ENCODE measurements at regions not wholly inside any gene's neighbourhood (a gene's known extent, or its start where the extent isn't known, plus 50 kb on each side); places are given as distances from the start of the nearest gene placed in this dataset.

DNA sequence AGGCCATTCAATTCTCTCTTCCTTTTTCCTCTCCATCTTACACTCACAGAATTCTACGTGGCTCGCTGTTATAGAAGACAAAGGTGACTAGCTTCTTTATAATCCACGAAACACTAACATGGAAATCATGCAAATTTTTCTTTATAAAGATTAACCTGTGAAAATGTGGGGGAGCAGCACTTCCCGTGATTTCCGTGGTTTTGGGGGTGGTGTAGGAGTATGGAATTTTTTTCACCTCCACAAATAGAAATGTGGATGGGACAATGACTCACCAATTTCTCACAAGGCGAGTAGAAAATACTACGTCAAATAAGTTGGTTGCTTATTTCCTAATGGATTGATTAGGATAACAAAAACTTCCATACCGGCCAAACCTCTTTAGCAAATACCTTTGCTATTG is 719.2 kb upstream of the TENM3 start:
- in situ Hi-C loops (cut with HindIII; ENCODE audit: low pct_unique_long_range_greater_than_20kb, low sequenced_read_pairs) = no loop called here
- TF ChIP-seq JUND (IDR thresholded peaks at IDR 0.05; ENCODE audit: low read depth) = no peak
- no peak for DNase-seq (ENCODE audit: low read depth in 1 of 2, low spot score in 1 of 2)

DNA sequence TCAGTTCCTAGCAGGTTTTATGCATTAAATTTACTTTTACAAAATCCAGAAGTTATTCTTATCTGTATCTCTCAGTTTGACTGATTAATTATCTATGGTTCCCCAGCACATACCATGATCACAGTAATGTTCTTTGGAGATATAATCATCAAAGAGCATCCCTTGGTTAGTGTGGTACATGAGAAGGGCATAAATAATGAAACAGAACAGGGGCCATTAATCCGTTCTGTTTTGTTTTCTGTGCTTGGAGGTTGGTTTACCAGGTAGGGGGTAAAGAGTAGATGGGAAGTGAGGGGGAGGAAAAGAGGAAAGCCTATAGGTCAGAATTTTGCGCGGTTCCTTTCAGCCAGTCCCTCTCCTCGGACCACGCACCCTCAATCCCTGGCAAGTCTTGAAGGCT is 718.7 kb upstream of the TENM3 start:
- in situ Hi-C loops (cut with HindIII; ENCODE audit: low pct_unique_long_range_greater_than_20kb, low sequenced_read_pairs) = no loop called here

GRCh38 chr4:181525634-181526033 is 717.6 kb upstream of the TENM3 start:
- peak in 1 of 2 experiments; percentile 13 for DNase-seq (ENCODE audit: low read depth in 1 of 2, low spot score in 1 of 2)
- in situ Hi-C loops (cut with HindIII; ENCODE audit: low pct_unique_long_range_greater_than_20kb, low sequenced_read_pairs) = no loop called here
- no peak for TF ChIP-seq JUND (IDR thresholded peaks at IDR 0.05; ENCODE audit: low read depth)

More for the DNA sequence above, 718.7 kb upstream of the TENM3 start:
- DNase-seq (ENCODE audit: low read depth in 1 of 2, low spot score in 1 of 2) = no peak
- TF ChIP-seq JUND (IDR thresholded peaks at IDR 0.05; ENCODE audit: low read depth) = no peak

- no peak for TF ChIP-seq JUND (IDR thresholded peaks at IDR 0.05; ENCODE audit: low read depth)
- DNase-seq (ENCODE audit: low read depth in 1 of 2, low spot score in 1 of 2) = peak; percentile 10 to 85
- in situ Hi-C loops (cut with HindIII; ENCODE audit: low pct_unique_long_range_greater_than_20kb, low sequenced_read_pairs) = no loop called here
Measured at GRCh38 chr4:181528570-181529184, 714.5 kb upstream of the TENM3 start.

DNA sequence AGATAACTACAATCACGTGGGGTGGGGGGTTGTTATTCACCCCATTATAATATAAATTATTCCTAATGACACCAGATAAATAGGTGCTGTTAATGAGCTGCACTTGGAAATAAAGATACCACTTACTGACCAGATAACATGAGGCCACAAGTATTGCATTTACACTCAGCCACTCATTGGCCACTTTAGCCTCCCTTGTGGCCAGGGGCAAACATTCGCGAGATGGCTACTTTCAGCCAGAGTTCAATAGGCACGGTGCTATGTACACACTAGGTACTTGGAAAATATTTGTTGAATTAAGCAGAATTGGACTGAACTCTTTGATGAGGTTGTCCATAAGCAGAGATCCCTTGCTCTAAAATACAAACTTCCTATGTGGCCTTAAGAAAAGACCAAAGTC is 713.7 kb upstream of the TENM3 start:
- in situ Hi-C loops (cut with HindIII; ENCODE audit: low pct_unique_long_range_greater_than_20kb, low sequenced_read_pairs) = no loop called here
- DNase-seq (ENCODE audit: low read depth in 1 of 2, low spot score in 1 of 2) = no peak
- no peak for TF ChIP-seq JUND (IDR thresholded peaks at IDR 0.05; ENCODE audit: low read depth)

DNA sequence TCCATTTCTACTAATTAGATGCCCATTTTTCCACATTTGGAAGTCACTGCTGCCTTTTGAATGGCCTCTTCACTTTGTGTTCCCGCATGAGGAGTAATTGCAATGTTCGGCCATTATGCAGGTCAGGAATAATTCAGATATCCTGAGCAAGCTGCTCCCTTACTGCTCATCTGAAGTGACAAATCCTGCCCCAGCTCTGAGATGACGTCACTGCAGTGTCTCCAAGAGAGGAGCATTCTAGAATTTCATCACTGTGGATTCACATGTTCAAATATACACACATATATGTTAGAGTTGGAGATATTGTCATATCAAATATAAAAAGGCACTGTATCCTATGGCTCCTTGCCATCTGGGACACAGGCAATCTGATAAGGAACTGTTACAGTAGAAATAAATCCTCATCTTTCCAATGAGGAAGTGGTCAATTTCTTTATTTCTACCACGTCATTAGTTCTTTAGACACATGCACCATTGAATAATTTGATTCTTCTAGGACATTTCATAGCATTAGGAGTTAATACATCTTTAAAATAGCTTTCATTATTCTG is 706.9 kb upstream of the TENM3 start:
- no peak for TF ChIP-seq JUND (IDR thresholded peaks at IDR 0.05; ENCODE audit: low read depth)
- in situ Hi-C loops (cut with HindIII; ENCODE audit: low pct_unique_long_range_greater_than_20kb, low sequenced_read_pairs) = no loop called here
- no peak for DNase-seq (ENCODE audit: low read depth in 1 of 2, low spot score in 1 of 2)

DNA sequence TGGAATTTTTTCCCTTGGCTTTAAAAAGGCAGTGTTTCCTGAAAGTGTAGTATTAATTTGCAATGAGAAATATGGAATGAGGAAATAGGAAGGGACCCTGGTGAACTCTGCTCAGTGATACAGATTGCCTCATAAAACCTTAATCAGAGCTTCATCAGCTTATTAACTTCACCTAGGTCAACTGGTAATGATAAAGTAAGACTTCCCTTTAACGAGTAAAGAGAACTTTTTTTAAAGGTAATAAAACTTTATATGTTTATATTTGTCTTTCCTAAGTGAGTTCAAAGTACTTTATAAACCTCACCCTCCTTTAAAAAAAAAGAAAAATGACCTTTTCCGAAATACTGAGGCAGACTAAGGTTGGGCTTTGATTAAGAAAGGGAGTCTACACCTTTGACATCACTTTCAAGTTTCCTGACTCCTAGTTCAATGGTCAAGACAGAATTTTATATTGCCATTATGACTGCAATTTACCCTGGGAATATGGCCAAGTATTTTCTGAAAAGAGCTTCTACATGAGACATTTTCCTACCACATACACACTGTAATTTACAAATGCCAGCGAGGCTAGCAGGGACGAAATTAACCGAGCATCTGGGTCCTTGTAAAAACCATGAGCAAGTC is 706.3 kb upstream of the TENM3 start:
- no peak for TF ChIP-seq JUND (IDR thresholded peaks at IDR 0.05; ENCODE audit: low read depth)
- in situ Hi-C loops (cut with HindIII; ENCODE audit: low pct_unique_long_range_greater_than_20kb, low sequenced_read_pairs) = no loop called here
- no peak for DNase-seq (ENCODE audit: low read depth in 1 of 2, low spot score in 1 of 2)

DNA sequence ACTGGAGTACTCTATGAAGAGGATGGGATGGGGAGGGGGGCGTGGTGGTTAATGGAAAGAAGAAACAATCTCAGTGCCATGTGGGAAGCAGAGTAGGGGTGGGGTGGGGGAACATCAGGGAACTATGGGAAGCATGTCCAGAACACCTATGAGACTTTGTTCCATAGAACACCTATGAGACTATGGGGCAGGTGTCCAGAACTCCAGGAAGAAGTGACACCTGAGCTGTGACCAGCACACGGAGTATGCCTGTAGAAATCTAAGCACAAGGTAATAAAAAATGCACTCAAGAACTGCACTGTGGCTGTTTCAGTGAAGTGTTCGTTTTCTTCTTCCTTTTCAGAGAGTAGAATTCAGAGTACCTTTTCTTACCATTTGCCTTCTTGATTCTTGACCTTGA is 704.8 kb upstream of the TENM3 start:
- in situ Hi-C loops (cut with HindIII; ENCODE audit: low pct_unique_long_range_greater_than_20kb, low sequenced_read_pairs) = no loop called here
- TF ChIP-seq JUND (IDR thresholded peaks at IDR 0.05; ENCODE audit: low read depth) = no peak
- no peak for DNase-seq (ENCODE audit: low read depth in 1 of 2, low spot score in 1 of 2)

- in situ Hi-C loops (cut with HindIII; ENCODE audit: low pct_unique_long_range_greater_than_20kb, low sequenced_read_pairs) = no loop called here
- DNase-seq (ENCODE audit: low read depth in 1 of 2, low spot score in 1 of 2) = no peak
- TF ChIP-seq JUND (IDR thresholded peaks at IDR 0.05; ENCODE audit: low read depth) = no peak
Measured at GRCh38 chr4:181541396-181541795, 701.8 kb upstream of the TENM3 start.

GRCh38 chr4:181548873-181549575 is 694.2 kb upstream of the TENM3 start:
- in situ Hi-C loops (cut with HindIII; ENCODE audit: low pct_unique_long_range_greater_than_20kb, low sequenced_read_pairs) = no loop called here
- no peak for DNase-seq (ENCODE audit: low read depth in 1 of 2, low spot score in 1 of 2)
- TF ChIP-seq JUND (IDR thresholded peaks at IDR 0.05; ENCODE audit: low read depth) = no peak

GRCh38 chr4:181549576-181550188 is 693.5 kb upstream of the TENM3 start:
- no peak for TF ChIP-seq JUND (IDR thresholded peaks at IDR 0.05; ENCODE audit: low read depth)
- in situ Hi-C loops (cut with HindIII; ENCODE audit: low pct_unique_long_range_greater_than_20kb, low sequenced_read_pairs) = no loop called here
- DNase-seq (ENCODE audit: low read depth in 1 of 2, low spot score in 1 of 2) = no peak

- no peak for DNase-seq (ENCODE audit: low read depth in 1 of 2, low spot score in 1 of 2)
- TF ChIP-seq JUND (IDR thresholded peaks at IDR 0.05; ENCODE audit: low read depth) = no peak
- in situ Hi-C loops (cut with HindIII; ENCODE audit: low pct_unique_long_range_greater_than_20kb, low sequenced_read_pairs) = no loop called here
Measured at GRCh38 chr4:181550381-181550780, 692.8 kb upstream of the TENM3 start.

- no peak for TF ChIP-seq JUND (IDR thresholded peaks at IDR 0.05; ENCODE audit: low read depth)
- DNase-seq (ENCODE audit: low read depth in 1 of 2, low spot score in 1 of 2) = peak; percentile 28 to 84
- in situ Hi-C loops (cut with HindIII; ENCODE audit: low pct_unique_long_range_greater_than_20kb, low sequenced_read_pairs) = no loop called here
Measured at GRCh38 chr4:181559637-181560036, 683.6 kb upstream of the TENM3 start.
